ENCODE measurements at regions not wholly inside any gene's neighbourhood (a gene's known extent, or its start where the extent isn't known, plus 50 kb on each side); places are given as distances from the start of the nearest gene placed in this dataset.

- Histone ChIP-seq H2AFZ (ENCODE audit: low read depth, low read length, poor library complexity, severe bottlenecking) (no peak overlapping the region), H3K4me2 (ENCODE audit: low read length) (no peak overlapping the region), H3K79me2 (ENCODE audit: insufficient read depth, low read length) (no peaks in the 10 kb centered on the region), H3K27ac (ENCODE audit: low read depth, low read length) (no peak overlapping the region), H3K4me1 (ENCODE audit: control insufficient read depth in 1 of 2, insufficient read depth in 2 of 2, low read length in 2 of 2) (no peaks in the 10 kb centered on the region), H4K20me1 (ENCODE audit: insufficient read depth) (no peaks in the 10 kb centered on the region), H3K9ac (ENCODE audit: low read length) (no peak overlapping the region), H3K4me3 (replicated peaks in 1 of 2; ENCODE audit: low read depth in 1 of 2, low read length in 2 of 2) (no peak overlapping the region), H3K36me3 (ENCODE audit: control insufficient read depth in 1 of 2, insufficient read depth in 2 of 2, low read length in 2 of 2) (no peaks in the 10 kb centered on the region), H3K27me3 (ENCODE audit: insufficient read depth, low read length) (peaks cover 17% of the 10 kb centered on the region), H3K9me3 (ENCODE audit: control insufficient read depth in 1 of 2, insufficient read depth in 1 of 2, low read depth in 1 of 2, low read length in 2 of 2) (no peaks in the 10 kb centered on the region), H3K9me2 (ENCODE audit: insufficient read depth) (no peaks in the 10 kb centered on the region)
- DNase-seq (ENCODE audit: low read depth, low spot score) (no peak), ATAC-seq (no peak)
- no peak for TF ChIP-seq RAD21 (IDR thresholded peaks at IDR 0.05; ENCODE audit: low read depth)
- BruUV-seq (replicated peaks) = no TSS peak
- POLR2A ChIA-PET = no interaction called here
- CTCF ChIA-PET = no interaction called here
- intact Hi-C loops (cut with micrococcal nuclease) = no loop called here
- RAD21 ChIA-PET (ENCODE audit: low non-redundant PET in 1 of 2, low total read pairs in 2 of 2, uncharacterized antibody in 2 of 2, unreplicated experiment in 2 of 2) = no interaction called here
Measured at GRCh38 chr20:57977141-57977540, 251.3 kb downstream of the ANKRD60 start.

- DNase-seq (ENCODE audit: low read depth, low spot score) = no peak
- H3K4me3 ChIP-seq (replicated peaks in 1 of 2; ENCODE audit: low read depth in 1 of 2, low read length in 2 of 2) = no peak overlapping the region
- H3K9me3 ChIP-seq (ENCODE audit: control insufficient read depth in 1 of 2, insufficient read depth in 1 of 2, low read depth in 1 of 2, low read length in 2 of 2) = no peaks in the 10 kb centered on the region
- H3K4me1 ChIP-seq (ENCODE audit: control insufficient read depth in 1 of 2, insufficient read depth in 2 of 2, low read length in 2 of 2) = no peaks in the 10 kb centered on the region
- no peak overlapping the region for H3K4me2 ChIP-seq (ENCODE audit: low read length)
- BruUV-seq (replicated peaks) = no TSS peak
- ChIA-PET RAD21 (ENCODE audit: low non-redundant PET in 1 of 2, low total read pairs in 2 of 2, uncharacterized antibody in 2 of 2, unreplicated experiment in 2 of 2) (no interaction called here), CTCF (no interaction called here), POLR2A (no interaction called here)
- H3K79me2 ChIP-seq (ENCODE audit: insufficient read depth, low read length) = no peaks in the 10 kb centered on the region
- no peak overlapping the region for H2AFZ ChIP-seq (ENCODE audit: low read depth, low read length, poor library complexity, severe bottlenecking)
- no peaks in the 10 kb centered on the region for H3K36me3 ChIP-seq (ENCODE audit: control insufficient read depth in 1 of 2, insufficient read depth in 2 of 2, low read length in 2 of 2)
- H3K27me3 ChIP-seq (ENCODE audit: insufficient read depth, low read length) = peaks cover 15% of the 10 kb centered on the region
- no peak overlapping the region for H3K27ac ChIP-seq (ENCODE audit: low read depth, low read length)
- intact Hi-C loops (cut with micrococcal nuclease) = no loop called here
- ATAC-seq = no peak
- no peaks in the 10 kb centered on the region for H3K9me2 ChIP-seq (ENCODE audit: insufficient read depth)
- TF ChIP-seq EZH2 (IDR thresholded peaks at IDR 0.05) (no peak), SRF (IDR thresholded peaks at IDR 0.05; ENCODE audit: low read depth) (no peak), SIN3A (IDR thresholded peaks at IDR 0.05; ENCODE audit: low read depth) (no peak), TCF7L2 (IDR thresholded peaks at IDR 0.05; ENCODE audit: borderline replicate concordance, extremely low read depth, insufficient read depth, insufficient read length) (no peak), EZH2phosphoT487 (IDR thresholded peaks at IDR 0.05; ENCODE audit: borderline replicate concordance) (no peak), FOSL1 (IDR thresholded peaks at IDR 0.05; ENCODE audit: low read depth) (no peak), ZFX (IDR thresholded peaks at IDR 0.05) (no peak)
- H4K20me1 ChIP-seq (ENCODE audit: insufficient read depth) = no peaks in the 10 kb centered on the region
- H3K9ac ChIP-seq (ENCODE audit: low read length) = no peak overlapping the region
Measured at GRCh38 chr20:57974863-57975262, 253.6 kb downstream of the ANKRD60 start.

All from HCT116 (cell line).